Liver (tissue), 3 donors: ENCODE measurements at regions not wholly inside any gene's neighbourhood (a gene's known extent, or its start where the extent isn't known, plus 50 kb on each side); places are given as distances from the start of the nearest gene placed in this dataset.

ENCODE experiments used
- EGR1 ChIP-seq, 2 donors: IDR thresholded peaks; 2 replicates each; pipeline ENCODE4 v1.6.1; 2016 to 2018; ENCODE audit warnings: antibody characterized with exemption in 2 of 2, low read depth in 2 of 2
- JUND ChIP-seq, 2 donors: IDR thresholded peaks; 2 replicates each; pipeline ENCODE4 v1.6.1; 2016; ENCODE audit warnings: antibody characterized with exemption in 2 of 2
- RAD21 ChIP-seq, 2 donors: IDR thresholded peaks; 2 replicates each; pipeline ENCODE4 v1.6.1; 2016; ENCODE audit warnings: antibody characterized with exemption in 2 of 2, mild to moderate bottlenecking in 2 of 2
- SP1 ChIP-seq: IDR thresholded peaks from 2 replicates; pipeline ENCODE4 v1.6.1; 2018; ENCODE audit warnings: antibody characterized with exemption, mild to moderate bottlenecking
- TAF1 ChIP-seq: conservative IDR thresholded peaks from 2 replicates; pipeline ENCODE4 v1.6.1; 2016; ENCODE audit warnings: antibody characterized with exemption, mild to moderate bottlenecking
- TF ChIP-seq, protein P1 (sequence below): IDR thresholded peaks from 2 replicates; pipeline ENCODE4 v1.6.1; 2016; ENCODE audit warnings: antibody characterized with exemption
- TF ChIP-seq, protein P2 (sequence below): fragments of 150-350 bp; IDR thresholded peaks from 2 replicates; pipeline ENCODE4 v1.5.1; 2017; ENCODE audit warnings: improper control_type of control experiment, low read depth, low read length; ENCODE audit not compliant: missing input control
- TF ChIP-seq, protein P3 (sequence below): IDR thresholded peaks from 2 replicates; pipeline ENCODE4 v1.6.1; 2016; ENCODE audit warnings: antibody characterized with exemption
- TF ChIP-seq, protein P4 (sequence below): IDR thresholded peaks from 2 replicates; pipeline ENCODE4 v1.6.1; 2016; ENCODE audit warnings: antibody characterized with exemption, mild to moderate bottlenecking
- TF ChIP-seq, protein P5 (sequence below): IDR thresholded peaks from 2 replicates; pipeline ENCODE4 v1.6.1; 2016; ENCODE audit warnings: antibody characterized with exemption
- donor health status: healthy.
- donor health status: healthy.

DNA sequence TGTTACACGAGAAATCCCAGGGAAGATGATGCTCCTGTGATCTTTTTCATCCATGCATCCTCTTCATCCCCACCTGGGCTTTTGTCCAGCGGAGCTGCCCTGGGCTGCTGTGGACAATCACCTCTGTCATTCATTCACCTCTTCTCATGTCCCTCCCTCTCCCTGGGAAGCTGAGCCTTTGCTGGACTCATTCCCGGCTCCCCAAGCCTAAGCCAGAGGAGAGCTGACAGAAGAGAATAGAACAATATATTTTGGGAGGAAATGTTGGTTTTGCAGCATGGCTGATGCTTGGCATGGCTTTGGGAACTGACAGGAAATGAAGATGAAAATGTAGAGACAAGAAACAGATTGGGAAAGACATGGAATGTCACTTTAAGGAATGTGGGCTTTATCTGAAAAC, 177.4 kb downstream of the DICER1 start:
- TF ChIP-seq, protein P1, sequence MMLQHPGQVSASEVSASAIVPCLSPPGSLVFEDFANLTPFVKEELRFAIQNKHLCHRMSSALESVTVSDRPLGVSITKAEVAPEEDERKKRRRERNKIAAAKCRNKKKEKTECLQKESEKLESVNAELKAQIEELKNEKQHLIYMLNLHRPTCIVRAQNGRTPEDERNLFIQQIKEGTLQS, result no peak
- no peak for TF ChIP-seq TAF1
- TF ChIP-seq, protein P2, sequence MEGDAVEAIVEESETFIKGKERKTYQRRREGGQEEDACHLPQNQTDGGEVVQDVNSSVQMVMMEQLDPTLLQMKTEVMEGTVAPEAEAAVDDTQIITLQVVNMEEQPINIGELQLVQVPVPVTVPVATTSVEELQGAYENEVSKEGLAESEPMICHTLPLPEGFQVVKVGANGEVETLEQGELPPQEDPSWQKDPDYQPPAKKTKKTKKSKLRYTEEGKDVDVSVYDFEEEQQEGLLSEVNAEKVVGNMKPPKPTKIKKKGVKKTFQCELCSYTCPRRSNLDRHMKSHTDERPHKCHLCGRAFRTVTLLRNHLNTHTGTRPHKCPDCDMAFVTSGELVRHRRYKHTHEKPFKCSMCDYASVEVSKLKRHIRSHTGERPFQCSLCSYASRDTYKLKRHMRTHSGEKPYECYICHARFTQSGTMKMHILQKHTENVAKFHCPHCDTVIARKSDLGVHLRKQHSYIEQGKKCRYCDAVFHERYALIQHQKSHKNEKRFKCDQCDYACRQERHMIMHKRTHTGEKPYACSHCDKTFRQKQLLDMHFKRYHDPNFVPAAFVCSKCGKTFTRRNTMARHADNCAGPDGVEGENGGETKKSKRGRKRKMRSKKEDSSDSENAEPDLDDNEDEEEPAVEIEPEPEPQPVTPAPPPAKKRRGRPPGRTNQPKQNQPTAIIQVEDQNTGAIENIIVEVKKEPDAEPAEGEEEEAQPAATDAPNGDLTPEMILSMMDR, result no peak
- no peak for TF ChIP-seq RAD21 (IDR thresholded peaks at IDR 0.05)
- TF ChIP-seq, protein P3, sequence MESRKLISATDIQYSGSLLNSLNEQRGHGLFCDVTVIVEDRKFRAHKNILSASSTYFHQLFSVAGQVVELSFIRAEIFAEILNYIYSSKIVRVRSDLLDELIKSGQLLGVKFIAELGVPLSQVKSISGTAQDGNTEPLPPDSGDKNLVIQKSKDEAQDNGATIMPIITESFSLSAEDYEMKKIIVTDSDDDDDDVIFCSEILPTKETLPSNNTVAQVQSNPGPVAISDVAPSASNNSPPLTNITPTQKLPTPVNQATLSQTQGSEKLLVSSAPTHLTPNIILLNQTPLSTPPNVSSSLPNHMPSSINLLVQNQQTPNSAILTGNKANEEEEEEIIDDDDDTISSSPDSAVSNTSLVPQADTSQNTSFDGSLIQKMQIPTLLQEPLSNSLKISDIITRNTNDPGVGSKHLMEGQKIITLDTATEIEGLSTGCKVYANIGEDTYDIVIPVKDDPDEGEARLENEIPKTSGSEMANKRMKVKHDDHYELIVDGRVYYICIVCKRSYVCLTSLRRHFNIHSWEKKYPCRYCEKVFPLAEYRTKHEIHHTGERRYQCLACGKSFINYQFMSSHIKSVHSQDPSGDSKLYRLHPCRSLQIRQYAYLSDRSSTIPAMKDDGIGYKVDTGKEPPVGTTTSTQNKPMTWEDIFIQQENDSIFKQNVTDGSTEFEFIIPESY, result no peak
- no peak for TF ChIP-seq SP1
- TF ChIP-seq, protein P4, sequence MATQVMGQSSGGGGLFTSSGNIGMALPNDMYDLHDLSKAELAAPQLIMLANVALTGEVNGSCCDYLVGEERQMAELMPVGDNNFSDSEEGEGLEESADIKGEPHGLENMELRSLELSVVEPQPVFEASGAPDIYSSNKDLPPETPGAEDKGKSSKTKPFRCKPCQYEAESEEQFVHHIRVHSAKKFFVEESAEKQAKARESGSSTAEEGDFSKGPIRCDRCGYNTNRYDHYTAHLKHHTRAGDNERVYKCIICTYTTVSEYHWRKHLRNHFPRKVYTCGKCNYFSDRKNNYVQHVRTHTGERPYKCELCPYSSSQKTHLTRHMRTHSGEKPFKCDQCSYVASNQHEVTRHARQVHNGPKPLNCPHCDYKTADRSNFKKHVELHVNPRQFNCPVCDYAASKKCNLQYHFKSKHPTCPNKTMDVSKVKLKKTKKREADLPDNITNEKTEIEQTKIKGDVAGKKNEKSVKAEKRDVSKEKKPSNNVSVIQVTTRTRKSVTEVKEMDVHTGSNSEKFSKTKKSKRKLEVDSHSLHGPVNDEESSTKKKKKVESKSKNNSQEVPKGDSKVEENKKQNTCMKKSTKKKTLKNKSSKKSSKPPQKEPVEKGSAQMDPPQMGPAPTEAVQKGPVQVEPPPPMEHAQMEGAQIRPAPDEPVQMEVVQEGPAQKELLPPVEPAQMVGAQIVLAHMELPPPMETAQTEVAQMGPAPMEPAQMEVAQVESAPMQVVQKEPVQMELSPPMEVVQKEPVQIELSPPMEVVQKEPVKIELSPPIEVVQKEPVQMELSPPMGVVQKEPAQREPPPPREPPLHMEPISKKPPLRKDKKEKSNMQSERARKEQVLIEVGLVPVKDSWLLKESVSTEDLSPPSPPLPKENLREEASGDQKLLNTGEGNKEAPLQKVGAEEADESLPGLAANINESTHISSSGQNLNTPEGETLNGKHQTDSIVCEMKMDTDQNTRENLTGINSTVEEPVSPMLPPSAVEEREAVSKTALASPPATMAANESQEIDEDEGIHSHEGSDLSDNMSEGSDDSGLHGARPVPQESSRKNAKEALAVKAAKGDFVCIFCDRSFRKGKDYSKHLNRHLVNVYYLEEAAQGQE, result no peak
- TF ChIP-seq EGR1 (IDR thresholded peaks at IDR 0.05; ENCODE audit: low read depth in 2 of 2), result no peak
- TF ChIP-seq, protein P5, sequence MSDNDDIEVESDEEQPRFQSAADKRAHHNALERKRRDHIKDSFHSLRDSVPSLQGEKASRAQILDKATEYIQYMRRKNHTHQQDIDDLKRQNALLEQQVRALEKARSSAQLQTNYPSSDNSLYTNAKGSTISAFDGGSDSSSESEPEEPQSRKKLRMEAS, result no peak
- no peak for TF ChIP-seq JUND (IDR thresholded peaks at IDR 0.05)
